ENCODE measurements at regions not wholly inside any gene's neighbourhood (a gene's known extent, or its start where the extent isn't known, plus 50 kb on each side); places are given as distances from the start of the nearest gene placed in this dataset.
"Not testable (repeated sequence)": the region's sequence is repeated elsewhere in the genome, so short reads cannot be mapped to it uniquely, and the experiment has no call there.

DNA sequence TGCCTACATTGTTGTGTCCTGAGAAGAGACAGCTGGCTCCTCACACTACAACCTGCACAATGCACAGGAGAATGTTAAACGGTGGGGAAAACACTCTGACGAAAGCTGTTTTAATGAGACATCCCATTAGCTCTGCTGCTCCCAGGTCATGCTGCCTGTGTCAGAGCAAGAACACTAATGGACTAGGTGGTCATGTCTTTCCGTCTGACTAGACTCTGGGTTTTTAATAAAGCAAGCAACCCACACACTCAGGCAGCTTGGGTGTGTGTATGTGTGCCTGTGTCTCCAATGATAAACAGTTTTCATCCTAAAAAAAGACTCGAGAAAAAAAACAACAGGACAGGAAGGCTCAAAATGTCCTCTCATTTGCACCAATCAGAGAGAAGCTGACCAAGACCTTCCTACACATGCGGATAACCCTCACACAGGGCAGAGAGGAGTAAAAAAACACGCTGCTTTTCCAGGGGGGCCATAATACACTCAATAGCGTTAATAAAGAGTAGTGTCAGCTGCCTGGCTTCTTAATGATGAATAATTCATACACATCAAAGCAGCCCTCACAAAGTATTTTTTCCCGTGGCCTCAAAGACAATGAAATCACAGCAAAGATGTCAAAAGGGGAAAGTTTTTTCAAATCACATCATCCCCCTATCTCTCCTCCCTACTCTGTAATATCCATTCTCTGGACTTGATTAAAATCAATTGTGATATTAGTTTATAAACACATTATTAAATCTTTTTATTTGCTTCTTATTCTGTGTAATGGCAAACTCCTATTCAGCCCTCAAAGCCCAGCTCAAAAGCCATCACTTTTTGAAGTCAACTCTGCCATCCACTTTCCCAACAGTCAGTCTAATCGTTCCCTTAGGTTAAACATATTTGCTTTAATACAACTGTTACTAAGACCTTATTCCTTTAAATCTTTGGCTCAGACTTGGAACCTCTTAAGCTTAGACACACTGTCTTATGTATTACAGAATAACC lies 244.2 kb upstream of the CDH11 start:
- WGBS, 10 experiments: 24 to 95% (median 73%) methylated on average over 2 to 7 of the region's 9 CpGs; no CpG with 5 or more reads in 1 of the 10 experiments
- no peak overlapping the region for H3K4me3 ChIP-seq
- peaks cover 0 to 4% of the 10 kb centered on the region in 2 donors for H3K4me1 ChIP-seq (replicated peaks in 1 of 2)
- in situ Hi-C loops (cut with MboI; ENCODE audit: low pct_unique_long_range_greater_than_20kb in 2 of 9, low sequenced_read_pairs in 9 of 9, unreplicated experiment in 9 of 9): no loop called here
- peak in 5 of 8 experiments; percentile 41 to 97 (median 96) for ATAC-seq (replicated peaks in 6 of 8)
- H3K27ac ChIP-seq: no peak overlapping the region

DNA sequence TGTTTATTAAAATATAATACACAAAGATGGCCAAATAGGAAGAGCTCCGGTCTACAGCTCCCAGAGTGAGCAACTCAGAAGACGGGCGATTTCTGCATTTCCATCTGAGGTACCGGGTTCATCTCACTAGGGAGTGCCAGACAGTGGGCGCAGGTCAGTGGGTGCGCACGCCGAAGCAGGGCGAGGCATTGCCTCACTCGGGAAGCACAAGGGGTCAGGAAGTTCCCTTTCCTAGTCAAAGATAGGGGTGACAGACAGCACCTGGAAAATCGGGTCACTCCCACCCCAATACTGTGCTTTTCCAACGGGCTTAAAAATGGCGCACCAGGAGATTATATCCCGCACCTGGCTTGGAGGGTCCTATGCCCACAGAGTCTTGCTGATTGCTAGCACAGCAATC lies 234.9 kb upstream of the CDH11 start:
- H3K4me1 ChIP-seq (replicated peaks in 1 of 2); in situ Hi-C loops (cut with MboI; ENCODE audit: low pct_unique_long_range_greater_than_20kb in 2 of 9, low sequenced_read_pairs in 9 of 9, unreplicated experiment in 9 of 9); ATAC-seq (replicated peaks in 6 of 8); H3K27ac ChIP-seq; H3K4me3 ChIP-seq: not testable (repeated sequence)
- WGBS, 10 experiments: 83 to 100% (median 94%) methylated on average over 3 to 10 of the region's 14 CpGs; no CpG with 5 or more reads in 2 of the 10 experiments

DNA sequence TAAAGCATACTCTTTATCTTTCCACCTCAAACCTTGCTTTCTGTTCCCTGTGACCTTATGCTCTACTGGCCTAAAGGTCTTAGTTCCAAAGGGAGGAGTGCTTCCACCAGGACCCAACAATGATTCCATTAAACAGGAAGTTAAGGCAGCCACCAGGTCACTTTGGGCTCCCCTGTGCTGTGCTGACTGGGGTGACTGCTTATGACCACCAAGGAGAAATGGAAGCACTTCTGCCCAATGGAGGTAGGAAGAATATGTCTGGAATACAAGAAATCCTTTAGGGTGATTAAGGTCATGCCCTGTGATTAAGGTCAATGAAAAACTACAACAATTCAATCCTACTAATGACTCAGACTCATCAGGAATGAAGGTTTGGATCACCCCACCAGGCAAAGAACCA lies 233.8 kb upstream of the CDH11 start:
- Histone ChIP-seq H3K4me1 (replicated peaks in 1 of 2) (no peaks in the 10 kb centered on the region), H3K27ac (no peak overlapping the region), H3K4me3 (no peak overlapping the region)
- in situ Hi-C loops (cut with MboI; ENCODE audit: low pct_unique_long_range_greater_than_20kb in 2 of 9, low sequenced_read_pairs in 9 of 9, unreplicated experiment in 9 of 9): no loop called here
- no peak for ATAC-seq (replicated peaks in 6 of 8)

DNA sequence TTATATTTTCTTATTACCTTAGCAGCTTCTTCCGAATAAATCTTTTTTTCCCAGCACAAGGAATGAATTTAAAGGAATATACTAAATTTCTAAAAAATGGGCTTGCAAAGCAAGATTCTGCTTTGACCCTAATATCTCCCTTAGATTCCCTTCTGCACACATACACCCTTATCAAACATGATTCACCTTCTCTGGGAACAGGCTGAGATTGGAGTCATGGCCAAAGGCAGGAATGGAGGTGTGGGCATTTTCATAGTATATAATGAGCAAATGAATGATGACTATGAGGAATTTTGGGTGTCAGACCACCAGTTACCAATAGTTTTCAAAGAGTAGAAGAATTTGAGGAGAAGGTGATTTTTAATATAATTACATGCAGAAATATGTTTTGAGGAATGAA lies 231.3 kb upstream of the CDH11 start:
- Histone ChIP-seq H3K4me3 (no peak overlapping the region), H3K4me1 (replicated peaks in 1 of 2) (peaks cover 0 to 7% of the 10 kb centered on the region in 2 donors), H3K27ac (no peak overlapping the region)
- in situ Hi-C loops (cut with MboI; ENCODE audit: low pct_unique_long_range_greater_than_20kb in 2 of 9, low sequenced_read_pairs in 9 of 9, unreplicated experiment in 9 of 9): no loop called here
- no peak for ATAC-seq (replicated peaks in 6 of 8)
- 57 to 100% (median 86%) methylated on average over 1 of the region's 1 CpG; no CpG with 5 or more reads in 5 of the 10 experiments for WGBS, 10 experiments

DNA sequence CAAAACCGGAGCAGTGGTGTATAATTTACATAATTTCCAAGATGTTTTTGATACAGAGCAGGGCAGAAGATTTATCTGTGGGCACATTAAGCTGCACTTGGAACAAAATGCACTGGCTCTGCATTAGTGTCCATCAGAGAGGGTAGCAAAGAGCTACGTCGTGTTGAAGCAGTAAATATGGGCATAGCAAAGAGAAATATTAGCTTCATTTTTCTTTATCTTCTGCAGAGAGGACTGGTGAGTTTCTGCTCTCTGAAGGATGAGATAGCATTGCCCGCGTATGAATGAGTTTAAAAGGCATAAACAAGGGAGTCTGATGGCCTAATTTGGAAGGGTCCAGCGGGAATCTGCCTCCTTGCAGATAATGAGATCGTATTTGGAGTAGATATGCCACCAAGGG lies 227.8 kb upstream of the CDH11 start:
- in situ Hi-C loops (cut with MboI; ENCODE audit: low pct_unique_long_range_greater_than_20kb in 2 of 9, low sequenced_read_pairs in 9 of 9, unreplicated experiment in 9 of 9): no loop called here
- peak in 1 of 8 experiments; percentile 30 for ATAC-seq (replicated peaks in 6 of 8)
- 52 to 92% (median 76%) methylated on average over 3 to 7 of the region's 7 CpGs for WGBS, 10 experiments
- peaks cover 0 to 7% of the 10 kb centered on the region in 2 donors for H3K4me1 ChIP-seq (replicated peaks in 1 of 2)
- no peak overlapping the region for H3K4me3 ChIP-seq
- no peak overlapping the region for H3K27ac ChIP-seq

DNA sequence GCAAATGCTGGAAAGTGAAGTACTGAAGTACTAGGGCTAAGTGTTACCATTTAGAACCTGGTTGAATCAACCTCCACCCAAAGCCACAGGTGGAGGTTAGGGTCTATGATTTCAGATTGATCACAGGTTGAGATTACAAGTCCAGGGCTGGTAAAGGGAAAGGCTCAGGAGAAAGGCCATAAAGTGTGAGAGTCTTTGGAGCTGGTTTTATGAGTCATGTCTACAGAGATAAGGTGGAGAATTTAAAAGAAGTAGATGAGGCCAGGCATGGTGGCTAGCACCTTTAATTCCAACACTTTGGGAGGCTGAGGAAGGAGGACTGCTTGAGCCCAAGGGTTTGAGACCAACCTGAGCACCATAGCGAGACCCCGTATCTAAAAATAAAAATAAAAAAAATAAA lies 221.7 kb upstream of the CDH11 start:
- Histone ChIP-seq H3K27ac (no peak overlapping the region), H3K4me1 (replicated peaks in 1 of 2) (peaks cover 0 to 15% of the 10 kb centered on the region in 2 donors), H3K4me3 (no peak overlapping the region)
- 75 to 100% (median 92%) methylated on average over 1 to 2 of the region's 2 CpGs; no CpG with 5 or more reads in 1 of the 10 experiments for WGBS, 10 experiments
- in situ Hi-C loops (cut with MboI; ENCODE audit: low pct_unique_long_range_greater_than_20kb in 2 of 9, low sequenced_read_pairs in 9 of 9, unreplicated experiment in 9 of 9): no loop called here
- ATAC-seq (replicated peaks in 6 of 8): no peak

DNA sequence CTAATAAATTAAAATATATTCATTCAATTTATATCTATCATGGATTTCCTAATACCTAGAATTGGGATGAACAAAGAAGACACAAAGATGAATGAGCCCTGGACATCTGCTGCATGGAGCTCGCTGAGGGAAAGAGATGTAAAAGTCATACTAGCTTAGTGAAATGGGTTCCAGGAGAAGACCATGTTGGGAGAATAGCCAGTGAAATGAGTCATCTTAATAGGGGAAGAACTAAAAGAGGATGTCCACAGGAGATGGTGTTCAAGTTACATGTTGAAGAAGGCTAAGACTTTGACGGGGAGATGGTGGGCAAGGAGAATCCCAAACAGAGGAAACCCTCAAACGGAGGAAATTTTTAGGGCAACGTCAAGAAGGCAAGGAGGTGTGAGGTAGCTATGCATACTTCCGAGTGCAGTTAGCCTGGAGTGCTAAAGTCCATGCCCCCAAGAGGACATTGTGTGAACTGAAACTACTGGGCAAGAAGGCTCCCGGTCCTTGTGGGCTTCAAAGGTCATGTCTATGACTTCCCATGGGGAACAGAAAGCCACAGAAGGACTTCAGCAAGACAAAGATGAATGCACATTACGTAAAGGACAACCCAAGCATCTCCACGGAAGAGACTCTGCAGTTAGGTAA lies 220.5 kb upstream of the CDH11 start:
- in situ Hi-C loops (cut with MboI; ENCODE audit: low pct_unique_long_range_greater_than_20kb in 2 of 9, low sequenced_read_pairs in 9 of 9, unreplicated experiment in 9 of 9): no loop called here
- 76 to 100% (median 93%) methylated on average over 2 to 8 of the region's 8 CpGs; no CpG with 5 or more reads in 3 of the 10 experiments for WGBS, 10 experiments
- Histone ChIP-seq H3K4me1 (replicated peaks in 1 of 2) (peaks cover 0 to 16% of the 10 kb centered on the region in 2 donors), H3K4me3 (no peak overlapping the region), H3K27ac (no peak overlapping the region)
- ATAC-seq (replicated peaks in 6 of 8): no peak

DNA sequence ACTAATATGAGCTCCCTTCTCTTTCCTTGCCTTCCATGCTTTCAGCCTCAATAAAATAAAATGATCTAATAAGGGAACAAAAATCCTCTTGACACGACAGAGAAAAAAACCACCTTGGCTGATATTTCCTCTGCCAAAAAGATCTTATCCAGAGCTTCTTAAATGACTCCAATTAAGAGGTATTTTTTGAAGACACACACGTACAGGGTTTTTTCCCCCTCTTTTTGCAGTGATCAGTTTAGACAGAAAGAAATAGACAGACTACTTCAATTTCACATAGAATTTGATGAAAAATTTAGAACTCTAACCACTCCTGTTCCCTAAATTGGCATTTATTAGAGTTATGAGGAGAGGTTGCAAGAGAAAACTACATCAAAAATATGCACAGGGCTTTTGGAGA lies 217.2 kb upstream of the CDH11 start:
- in situ Hi-C loops (cut with MboI; ENCODE audit: low pct_unique_long_range_greater_than_20kb in 2 of 9, low sequenced_read_pairs in 9 of 9, unreplicated experiment in 9 of 9): no loop called here
- WGBS, 10 experiments: 0 to 100% (median 72%) methylated on average over 1 to 2 of the region's 2 CpGs
- no peak for ATAC-seq (replicated peaks in 6 of 8)
- no peak overlapping the region for H3K4me3 ChIP-seq
- no peak overlapping the region for H3K27ac ChIP-seq
- H3K4me1 ChIP-seq (replicated peaks in 1 of 2): peaks cover 0 to 16% of the 10 kb centered on the region in 2 donors

DNA sequence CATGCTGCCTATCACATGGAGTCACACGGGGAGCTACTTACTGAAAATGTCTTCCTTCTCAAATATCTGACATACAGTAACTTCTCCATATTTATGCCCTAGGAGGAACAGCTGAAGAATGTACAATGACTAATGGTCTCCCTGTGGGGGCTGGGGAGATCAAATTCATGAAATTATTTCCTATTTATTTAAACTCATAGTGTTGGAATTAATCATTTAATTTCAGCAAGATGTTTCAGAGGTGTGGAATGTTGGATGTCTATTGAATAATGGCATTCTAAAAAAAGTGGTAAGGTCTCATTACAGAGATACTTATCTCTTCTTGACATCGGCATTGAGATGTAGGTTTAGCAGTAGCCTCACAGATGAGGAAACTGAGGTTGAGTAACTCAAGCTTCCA lies 214.3 kb upstream of the CDH11 start:
- in situ Hi-C loops (cut with MboI; ENCODE audit: low pct_unique_long_range_greater_than_20kb in 2 of 9, low sequenced_read_pairs in 9 of 9, unreplicated experiment in 9 of 9): no loop called here
- Histone ChIP-seq H3K27ac (no peak overlapping the region), H3K4me1 (replicated peaks in 1 of 2) (peaks cover 0 to 16% of the 10 kb centered on the region in 2 donors), H3K4me3 (no peak overlapping the region)
- WGBS, 10 experiments: 23 to 100% (median 81%) methylated on average over 1 to 2 of the region's 2 CpGs; no CpG with 5 or more reads in 1 of the 10 experiments
- ATAC-seq (replicated peaks in 6 of 8): peak in 2 of 8 experiments; percentile 39 to 94

DNA sequence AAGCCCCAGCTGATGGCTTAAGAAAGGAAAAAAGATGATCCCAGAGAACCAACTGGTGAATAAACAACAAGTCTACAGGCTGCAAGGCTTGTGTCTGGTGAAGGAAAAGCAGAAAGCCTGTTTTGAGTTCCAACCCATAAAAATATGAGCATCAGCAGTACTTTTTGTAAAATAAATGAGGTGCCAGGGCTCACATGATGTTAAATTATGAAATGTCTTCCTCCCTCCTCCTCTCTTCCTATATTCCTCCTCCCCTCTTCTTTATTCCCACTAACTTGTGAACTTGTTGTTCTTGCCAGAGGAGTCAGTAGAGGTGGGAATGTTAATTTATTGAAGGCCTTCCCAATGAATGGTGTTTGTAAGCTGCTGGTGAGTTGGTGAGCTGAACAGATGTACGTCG lies 212.2 kb upstream of the CDH11 start:
- Histone ChIP-seq H3K27ac (no peak overlapping the region), H3K4me3 (no peak overlapping the region), H3K4me1 (replicated peaks in 1 of 2) (peaks cover 0 to 3% of the 10 kb centered on the region in 2 donors)
- WGBS, 10 experiments: 70 to 100% (median 92%) methylated on average over 2 of the region's 2 CpGs; no CpG with 5 or more reads in 2 of the 10 experiments
- ATAC-seq (replicated peaks in 6 of 8): no peak
- in situ Hi-C loops (cut with MboI; ENCODE audit: low pct_unique_long_range_greater_than_20kb in 2 of 9, low sequenced_read_pairs in 9 of 9, unreplicated experiment in 9 of 9): no loop called here

DNA sequence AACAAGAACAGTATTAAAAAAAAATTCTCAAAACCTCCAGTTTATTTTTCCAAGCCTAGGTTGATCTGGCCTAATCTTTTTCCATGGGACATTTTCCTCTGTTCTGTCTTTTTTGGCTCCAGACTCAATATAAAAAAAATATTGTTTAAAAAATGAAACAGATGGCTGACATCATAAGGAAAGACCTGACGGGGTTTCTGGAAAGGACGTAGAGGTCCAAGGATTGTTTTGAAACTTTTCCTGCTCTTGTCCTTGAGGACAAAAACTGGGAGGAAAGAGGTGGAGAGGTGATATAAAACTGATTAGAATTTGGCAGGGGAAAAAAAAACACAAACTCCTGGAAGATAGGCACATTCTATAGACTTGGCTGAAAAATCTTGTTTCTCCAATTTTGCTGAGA lies 211.4 kb upstream of the CDH11 start:
- in situ Hi-C loops (cut with MboI; ENCODE audit: low pct_unique_long_range_greater_than_20kb in 2 of 9, low sequenced_read_pairs in 9 of 9, unreplicated experiment in 9 of 9): no loop called here
- no peak for ATAC-seq (replicated peaks in 6 of 8)
- no peaks in the 10 kb centered on the region for H3K4me1 ChIP-seq (replicated peaks in 1 of 2)
- 79 to 100% (median 100%) methylated on average over 1 to 2 of the region's 2 CpGs for WGBS, 10 experiments
- no peak overlapping the region for H3K4me3 ChIP-seq
- no peak overlapping the region for H3K27ac ChIP-seq

DNA sequence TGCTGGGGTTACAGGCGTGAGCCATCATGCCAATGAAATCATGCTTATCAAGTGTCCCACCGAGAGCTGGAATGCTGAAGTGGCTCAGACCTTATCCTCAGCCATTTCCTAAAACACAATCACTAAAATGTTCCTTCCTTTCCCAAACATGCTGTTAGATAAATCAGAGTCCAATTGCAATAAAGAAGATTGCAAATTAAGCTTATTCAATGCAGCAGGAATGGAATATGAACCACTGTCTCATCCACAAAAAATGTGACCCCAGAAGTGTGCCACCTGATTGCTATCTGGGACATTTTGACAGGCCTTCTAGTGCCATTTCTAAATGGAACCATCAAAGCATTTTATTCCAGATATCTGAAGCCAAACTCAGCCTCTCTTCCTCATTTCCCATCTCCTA lies 205.5 kb upstream of the CDH11 start:
- 50 to 90% (median 80%) methylated on average over 1 to 2 of the region's 2 CpGs; no CpG with 5 or more reads in 7 of the 10 experiments for WGBS, 10 experiments
- H3K4me1 ChIP-seq (replicated peaks in 1 of 2): no peaks in the 10 kb centered on the region
- H3K27ac ChIP-seq: no peak overlapping the region
- H3K4me3 ChIP-seq: no peak overlapping the region
- in situ Hi-C loops (cut with MboI; ENCODE audit: low pct_unique_long_range_greater_than_20kb in 2 of 9, low sequenced_read_pairs in 9 of 9, unreplicated experiment in 9 of 9): no loop called here
- ATAC-seq (replicated peaks in 6 of 8): no peak

DNA sequence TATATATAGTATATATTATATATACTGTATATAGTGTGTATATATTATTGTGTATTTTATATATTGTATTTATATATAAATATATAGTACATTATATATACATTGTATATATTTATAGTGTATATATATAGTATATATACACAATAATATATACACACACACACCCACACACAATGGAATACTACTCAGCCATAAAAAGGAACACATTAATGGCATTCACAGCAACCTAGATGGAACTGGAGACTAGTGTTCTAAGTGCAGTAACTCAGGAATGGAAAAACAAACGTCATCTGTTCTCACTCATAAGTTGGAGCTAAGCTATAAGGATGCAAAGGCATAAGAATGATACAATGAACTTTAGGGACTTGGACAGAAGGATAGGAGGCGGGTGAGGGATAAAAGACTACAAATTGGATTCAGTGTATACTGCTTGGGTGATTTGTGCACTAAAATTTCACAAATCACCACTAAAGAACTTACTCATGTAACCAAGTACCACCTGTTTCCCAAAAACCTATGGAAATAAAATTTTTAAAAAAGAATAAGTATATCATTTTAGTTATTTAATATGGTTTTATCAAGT lies 201.9 kb upstream of the CDH11 start:
- 50 to 100% (median 83%) methylated on average over 1 to 2 of the region's 2 CpGs; no CpG with 5 or more reads in 4 of the 10 experiments for WGBS, 10 experiments
- Histone ChIP-seq H3K4me3 (no peak overlapping the region), H3K4me1 (replicated peaks in 1 of 2) (no peaks in the 10 kb centered on the region), H3K27ac (no peak overlapping the region)
- ATAC-seq (replicated peaks in 6 of 8): no peak
- in situ Hi-C loops (cut with MboI; ENCODE audit: low pct_unique_long_range_greater_than_20kb in 2 of 9, low sequenced_read_pairs in 9 of 9, unreplicated experiment in 9 of 9): no loop called here
